GM12872 (cell line): ENCODE measurements at regions not wholly inside any gene's neighbourhood (a gene's known extent, or its start where the extent isn't known, plus 50 kb on each side); places are given as distances from the start of the nearest gene placed in this dataset.

Experiments
- CTCF ChIP-seq: IDR thresholded peaks from 3 replicates; pipeline ENCODE4 v1.5.1; 2011; ENCODE audit warnings: low read depth, mild to moderate bottlenecking, low read length, moderate library complexity; ENCODE audit not compliant: insufficient read depth

GRCh38 chr5:175123542-175123941 is 320.4 kb downstream of the DRD1 start:
- TF ChIP-seq CTCF = no peak

- no peak for TF ChIP-seq CTCF
These were observed 322.5 kb downstream of the DRD1 start for GRCh38 chr5:175121457-175121856.

- TF ChIP-seq CTCF = no peak
These were observed 323.6 kb downstream of the DRD1 start for GRCh38 chr5:175120412-175120811.

GRCh38 chr5:175118700-175119309 is 325.2 kb downstream of the DRD1 start:
- TF ChIP-seq CTCF = no peak

- TF ChIP-seq CTCF = no peak
These were observed 327.4 kb downstream of the DRD1 start for GRCh38 chr5:175116466-175117048.

GRCh38 chr5:175115831-175116230 is 328.2 kb downstream of the DRD1 start:
- no peak for TF ChIP-seq CTCF

GRCh38 chr5:175113947-175114346 is 330.0 kb downstream of the DRD1 start:
- TF ChIP-seq CTCF = no peak
